Ecto neural progenitor cell (in vitro differentiated cells): ENCODE measurements at regions not wholly inside any gene's neighbourhood (a gene's known extent, or its start where the extent isn't known, plus 50 kb on each side); places are given as distances from the start of the nearest gene placed in this dataset.

Experiments used
- DNase-seq: peaks from one replicate; pipeline ENCODE4 v3.0.0-alpha.2; 2018; ENCODE audit warnings: low spot score

- DNase-seq: no peak
These were observed 1530.6 kb upstream of the CDH6 start for GRCh38 chr5:29662876-29663275.

- DNase-seq: no peak
These were observed 1538.5 kb upstream of the CDH6 start for GRCh38 chr5:29654954-29655353.

GRCh38 chr5:29649321-29649720 lies 1544.2 kb upstream of the CDH6 start:
- no peak for DNase-seq

- DNase-seq: no peak
These were observed 1550.9 kb upstream of the CDH6 start for GRCh38 chr5:29642601-29643000.

GRCh38 chr5:29614206-29614605 lies 1579.3 kb upstream of the CDH6 start:
- no peak for DNase-seq

- no peak for DNase-seq
These were observed 1605.2 kb upstream of the CDH6 start for GRCh38 chr5:29588236-29588635.

GRCh38 chr5:29587832-29588231 lies 1605.7 kb upstream of the CDH6 start:
- DNase-seq: no peak

GRCh38 chr5:29568028-29568427 lies 1625.5 kb upstream of the CDH6 start:
- no peak for DNase-seq

GRCh38 chr5:29561564-29561963 lies 1631.9 kb upstream of the CDH6 start:
- DNase-seq: no peak

- no peak for DNase-seq
These were observed 1643.0 kb upstream of the CDH6 start for GRCh38 chr5:29550523-29550922.

GRCh38 chr5:29548262-29548661 lies 1645.2 kb upstream of the CDH6 start:
- DNase-seq: no peak

- DNase-seq: no peak
These were observed 1646.1 kb upstream of the CDH6 start for GRCh38 chr5:29547236-29547865.

GRCh38 chr5:29543501-29543900 lies 1650.0 kb upstream of the CDH6 start:
- DNase-seq: no peak

GRCh38 chr5:29524227-29524626 lies 1669.3 kb upstream of the CDH6 start:
- no peak for DNase-seq

- DNase-seq: no peak
These were observed 1675.3 kb upstream of the CDH6 start for GRCh38 chr5:29518176-29518575.

GRCh38 chr5:29516224-29516623 lies 1677.3 kb upstream of the CDH6 start:
- DNase-seq: no peak

- no peak for DNase-seq
These were observed 1685.4 kb upstream of the CDH6 start for GRCh38 chr5:29508131-29508530.

GRCh38 chr5:29504411-29504810 lies 1689.1 kb upstream of the CDH6 start:
- DNase-seq: no peak

- no peak for DNase-seq
These were observed 1694.6 kb upstream of the CDH6 start for GRCh38 chr5:29498860-29499259.

- DNase-seq: no peak
These were observed 1695.1 kb upstream of the CDH6 start for GRCh38 chr5:29498412-29498811.

GRCh38 chr5:29485333-29485732 lies 1708.2 kb upstream of the CDH6 start:
- DNase-seq: no peak

- no peak for DNase-seq
These were observed 1723.9 kb upstream of the CDH6 start for GRCh38 chr5:29469581-29469980.

- no peak for DNase-seq
These were observed 1731.2 kb upstream of the CDH6 start for GRCh38 chr5:29462241-29462640.

GRCh38 chr5:29460971-29461559 lies 1732.4 kb upstream of the CDH6 start:
- DNase-seq: no peak
